ENCODE measurements at regions not wholly inside any gene's neighbourhood (a gene's known extent, or its start where the extent isn't known, plus 50 kb on each side); places are given as distances from the start of the nearest gene placed in this dataset.
"Not testable (repeated sequence)": the region's sequence is repeated elsewhere in the genome, so short reads cannot be mapped to it uniquely, and the experiment has no call there.

DNA sequence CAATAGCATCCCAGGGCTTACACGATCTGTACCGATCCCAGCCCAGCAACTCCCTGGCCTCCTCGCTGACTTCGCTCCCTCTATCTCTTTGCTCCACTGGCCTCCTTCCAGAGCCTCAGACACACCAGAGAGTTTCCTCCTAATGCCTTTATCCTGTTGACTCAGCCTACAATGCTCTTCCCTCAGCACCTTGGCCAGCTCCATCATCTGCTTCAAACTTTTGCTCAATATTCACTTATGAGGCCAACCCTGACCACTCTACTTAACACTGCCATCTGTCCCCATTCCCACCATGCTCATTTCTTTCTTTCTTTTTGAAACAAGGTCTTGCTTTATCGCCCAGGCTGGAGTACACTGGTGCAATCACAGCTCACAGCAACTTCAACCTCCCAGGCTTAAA is 180.9 kb downstream of the CEP170 start:
- DNase-seq (ENCODE audit: low spot score) = not testable (repeated sequence)

- not testable (repeated sequence) for DNase-seq (ENCODE audit: low spot score)
Measured at GRCh38 chr1:243067056-243067455, 188.0 kb downstream of the CEP170 start.

GRCh38 chr1:243061965-243062364 is 193.1 kb downstream of the CEP170 start:
- not testable (repeated sequence) for DNase-seq (ENCODE audit: low spot score)

- DNase-seq (ENCODE audit: low spot score) = not testable (repeated sequence)
Measured at GRCh38 chr1:243055510-243055909, 199.6 kb downstream of the CEP170 start.

GRCh38 chr1:243055091-243055490 is 200.0 kb downstream of the CEP170 start:
- DNase-seq (ENCODE audit: low spot score) = not testable (repeated sequence)

GRCh38 chr1:243054681-243055080 is 200.4 kb downstream of the CEP170 start:
- not testable (repeated sequence) for DNase-seq (ENCODE audit: low spot score)

DNA sequence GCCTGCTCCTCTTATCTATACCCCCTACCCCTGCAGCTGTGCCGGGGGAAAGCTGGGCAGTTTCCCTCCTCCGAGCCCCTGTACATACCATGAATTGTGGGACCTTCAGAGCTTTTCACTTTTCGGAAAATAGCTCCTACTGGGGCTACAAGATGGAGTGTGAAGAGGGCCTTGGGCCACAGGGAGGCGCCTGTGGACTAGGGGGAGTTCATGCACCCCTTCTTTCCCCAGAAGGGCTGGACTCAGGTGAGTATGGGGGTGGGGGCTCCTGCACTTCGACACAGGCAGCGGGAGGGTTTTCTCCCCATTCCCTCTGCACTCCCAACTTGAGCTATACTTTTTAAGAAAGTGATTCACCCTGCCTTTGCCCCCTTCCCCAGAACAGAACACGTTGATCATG is 202.0 kb downstream of the CEP170 start:
- not testable (repeated sequence) for DNase-seq (ENCODE audit: low spot score)

DNA sequence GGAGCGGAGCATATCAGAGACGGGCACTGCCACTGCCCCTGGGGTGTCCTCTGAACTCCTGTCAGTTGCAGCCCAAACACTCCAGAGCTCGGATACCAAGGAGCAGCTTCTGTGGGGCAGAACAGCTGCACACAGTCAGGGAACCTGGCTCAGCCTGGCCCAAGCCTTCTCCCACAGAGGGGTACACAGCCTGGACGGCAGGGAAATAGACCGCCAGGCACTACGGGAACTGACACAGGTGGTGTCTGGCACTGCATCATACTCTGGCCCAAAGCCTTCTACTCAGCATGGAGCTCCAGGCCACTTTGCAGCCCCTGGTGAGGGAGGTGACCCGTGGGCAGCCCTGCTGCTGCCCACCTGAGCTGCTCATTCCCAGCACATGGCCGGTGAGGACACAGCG is 204.5 kb downstream of the CEP170 start:
- DNase-seq (ENCODE audit: low spot score) = not testable (repeated sequence)

DNA sequence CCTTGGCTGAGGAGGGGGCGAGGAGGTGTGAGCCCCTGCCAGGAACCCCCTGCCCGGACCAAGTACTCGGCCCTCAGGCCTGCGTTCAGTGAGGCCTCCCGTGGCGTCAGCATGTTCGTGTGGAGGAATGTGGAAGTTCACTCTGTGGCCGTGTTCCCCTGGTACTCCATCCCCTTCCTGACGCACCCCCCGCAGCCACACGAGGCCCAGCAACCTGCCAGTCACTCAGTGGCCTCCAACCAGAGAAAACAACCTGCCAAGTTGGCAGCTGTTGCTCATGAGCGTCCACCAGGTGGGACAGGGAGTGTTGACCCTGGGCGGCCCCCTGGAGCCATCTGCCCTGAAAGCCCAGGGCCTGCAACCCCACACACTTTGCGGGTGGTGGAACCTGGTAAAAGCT is 205.4 kb downstream of the CEP170 start:
- not testable (repeated sequence) for DNase-seq (ENCODE audit: low spot score)

GRCh38 chr1:243021365-243021764 is 233.7 kb downstream of the CEP170 start:
- not testable (repeated sequence) for DNase-seq (ENCODE audit: low spot score)

DNA sequence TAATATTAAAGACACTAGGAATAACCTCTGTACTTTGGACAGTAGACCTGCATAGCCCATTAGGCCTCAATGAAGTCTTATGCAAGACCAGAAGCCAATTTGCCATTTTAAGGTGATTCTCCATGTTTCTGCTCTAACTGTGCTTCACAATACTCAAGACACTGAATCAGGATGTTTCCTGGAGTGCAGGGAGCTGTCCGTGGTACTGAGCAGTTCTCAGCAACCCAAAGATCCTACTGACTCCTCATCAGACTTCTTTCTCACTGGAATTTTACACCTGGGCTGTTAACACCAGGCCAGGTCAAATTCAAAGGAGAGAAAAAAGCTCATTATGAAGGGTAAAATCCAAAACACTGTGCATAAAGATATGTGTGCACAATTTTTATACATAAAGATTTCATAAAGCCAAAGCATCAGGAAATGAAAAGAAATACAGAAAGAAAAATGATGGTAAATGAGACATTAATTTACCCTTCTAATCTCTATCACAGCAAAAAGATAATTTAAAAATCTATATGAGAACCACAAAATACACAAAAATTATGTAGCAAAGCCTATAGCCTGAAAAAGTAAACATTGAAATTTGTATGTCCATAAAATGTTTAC is 235.9 kb downstream of the CEP170 start:
- not testable (repeated sequence) for DNase-seq (ENCODE audit: low spot score)

DNA sequence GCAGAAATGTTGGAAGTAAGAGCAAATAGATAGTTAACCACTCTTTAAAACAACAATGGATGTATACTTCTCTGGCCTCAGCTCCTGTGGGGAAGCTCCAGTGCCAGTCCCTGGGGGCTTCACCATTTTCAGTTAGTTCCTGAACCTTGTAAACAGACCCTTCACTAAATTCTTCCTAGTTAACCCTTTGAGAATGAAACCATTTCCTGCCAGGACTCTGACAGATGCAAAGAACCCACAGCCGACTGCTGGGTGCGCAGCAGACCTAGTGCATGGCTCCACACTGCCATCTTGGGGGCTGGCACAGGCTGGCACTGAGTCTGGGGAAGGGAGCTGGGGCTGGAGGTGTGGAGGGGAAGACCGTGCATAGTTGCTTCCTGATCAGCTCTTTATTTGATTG is 244.4 kb downstream of the CEP170 start:
- not testable (repeated sequence) for DNase-seq (ENCODE audit: low spot score)

DNA sequence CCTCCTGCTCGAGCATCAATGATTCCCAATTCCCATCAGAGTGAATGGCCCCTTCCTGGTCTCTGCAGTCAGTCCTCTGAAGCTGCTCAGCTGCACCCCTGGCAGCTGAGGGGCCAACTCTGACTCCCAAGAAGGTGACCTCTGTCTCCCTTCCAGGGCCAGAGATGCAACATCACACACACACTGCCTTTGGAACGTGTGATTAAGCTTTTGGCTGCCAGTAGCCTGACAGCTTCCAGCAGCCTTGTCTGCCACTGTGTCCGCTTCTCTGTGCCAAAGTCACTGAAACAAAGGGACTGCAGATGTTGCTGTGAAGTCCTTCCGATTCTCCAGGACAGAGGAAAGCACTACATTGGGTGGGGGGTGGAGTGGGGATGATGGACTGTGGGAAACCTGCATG is 254.1 kb downstream of the CEP170 start:
- not testable (repeated sequence) for DNase-seq (ENCODE audit: low spot score)

DNA sequence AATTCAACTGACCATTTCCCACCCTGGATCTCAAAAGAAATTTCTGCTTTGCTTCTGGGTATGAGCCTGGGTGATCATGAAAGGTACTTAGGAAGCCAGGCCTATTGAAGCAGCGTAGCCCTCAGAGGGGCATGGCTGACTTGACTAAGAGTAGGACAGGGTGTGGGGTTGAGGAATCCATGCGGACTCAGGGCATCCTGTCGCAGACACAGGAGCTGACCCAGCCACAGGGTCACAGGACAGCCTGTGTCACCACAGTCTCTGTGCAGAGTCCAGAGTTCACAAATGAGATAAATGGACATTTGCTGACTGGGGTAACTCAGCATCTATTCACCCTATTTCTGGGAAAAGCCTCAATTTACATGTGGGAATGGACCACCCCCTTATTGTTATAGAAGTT is 262.3 kb downstream of the CEP170 start:
- DNase-seq (ENCODE audit: low spot score) = not testable (repeated sequence)

DNA sequence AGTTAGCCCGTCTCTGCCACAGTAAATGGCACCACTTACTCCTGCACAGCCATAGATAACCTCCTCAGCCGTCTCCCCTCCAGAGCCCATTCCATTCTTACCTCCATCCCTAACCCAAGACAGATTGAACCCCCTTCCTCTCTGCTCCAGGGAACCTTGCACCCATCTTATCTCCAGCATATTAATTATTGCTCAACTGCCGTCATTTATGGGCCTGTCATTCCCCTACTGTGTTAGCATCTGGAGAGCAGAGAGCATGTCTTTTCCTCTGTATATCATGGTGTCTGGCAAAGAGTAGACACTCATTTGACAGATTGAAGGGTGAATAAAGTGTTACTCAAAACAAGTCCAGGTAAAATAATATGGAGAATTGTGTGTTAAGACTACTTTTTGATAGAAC is 270.0 kb downstream of the CEP170 start:
- not testable (repeated sequence) for DNase-seq (ENCODE audit: low spot score)

GRCh38 chr1:242973341-242973740 is 281.7 kb downstream of the CEP170 start:
- not testable (repeated sequence) for DNase-seq (ENCODE audit: low spot score)

DNA sequence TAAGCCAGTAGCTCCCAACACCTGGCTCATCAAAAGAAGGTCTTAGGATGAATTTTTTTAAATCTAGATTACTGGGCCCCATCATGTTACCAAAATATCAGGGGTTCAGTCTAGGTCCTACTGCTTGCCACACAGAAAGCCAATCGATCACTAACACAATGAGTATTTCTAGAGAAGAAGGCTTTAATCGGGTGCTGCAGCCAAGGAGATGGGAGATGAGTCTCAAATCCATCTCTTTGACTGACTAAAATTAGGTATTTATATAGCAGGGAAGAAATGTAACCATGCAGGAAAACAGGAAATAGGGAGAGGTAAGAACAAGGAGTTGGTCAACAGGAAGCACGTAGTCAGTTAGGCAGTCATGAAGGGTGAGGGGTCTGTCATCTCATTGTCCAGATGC is 288.2 kb downstream of the CEP170 start:
- DNase-seq (ENCODE audit: low spot score) = no peak

DNA sequence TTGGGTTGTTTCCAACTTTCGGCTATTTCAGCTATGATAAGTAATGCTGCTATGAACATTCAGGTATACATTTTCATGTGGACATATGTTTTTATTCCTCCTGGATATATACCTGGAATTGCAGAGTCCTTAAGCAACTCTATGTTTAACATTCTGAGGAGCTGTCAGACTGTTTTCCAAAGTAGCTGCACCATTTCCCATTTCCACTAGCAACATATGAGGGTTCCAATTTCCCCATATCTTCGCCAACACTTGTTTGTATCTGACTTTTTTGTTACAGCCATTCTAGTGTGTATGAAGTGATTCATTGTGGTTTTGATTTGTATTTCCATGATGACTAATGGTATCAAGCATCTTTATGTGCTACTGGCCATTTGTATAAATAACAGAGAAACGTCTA is 295.7 kb downstream of the CEP170 start:
- DNase-seq (ENCODE audit: low spot score) = not testable (repeated sequence)

DNA sequence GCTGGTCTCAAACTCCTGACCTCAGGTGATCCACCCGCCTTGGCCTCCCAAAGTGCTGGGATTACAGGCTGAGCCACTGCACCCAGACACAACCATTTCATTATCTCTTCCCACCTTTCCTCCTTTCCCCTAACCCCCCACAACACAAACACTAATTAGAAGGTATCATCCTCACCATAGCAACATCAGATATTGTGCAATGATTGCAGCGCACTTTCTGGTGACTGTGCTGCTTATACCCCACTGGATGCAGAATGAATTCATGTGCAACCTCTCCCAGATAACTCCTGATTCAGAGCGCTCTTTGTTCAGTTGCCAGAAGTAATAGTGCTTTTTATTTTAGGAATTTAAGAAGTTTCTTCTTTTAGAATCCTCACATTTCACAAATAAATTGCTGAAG is 300.1 kb downstream of the CEP170 start:
- not testable (repeated sequence) for DNase-seq (ENCODE audit: low spot score)

- no peak for DNase-seq (ENCODE audit: low spot score)
Measured at GRCh38 chr1:242946206-242946605, 308.9 kb downstream of the CEP170 start.

DNA sequence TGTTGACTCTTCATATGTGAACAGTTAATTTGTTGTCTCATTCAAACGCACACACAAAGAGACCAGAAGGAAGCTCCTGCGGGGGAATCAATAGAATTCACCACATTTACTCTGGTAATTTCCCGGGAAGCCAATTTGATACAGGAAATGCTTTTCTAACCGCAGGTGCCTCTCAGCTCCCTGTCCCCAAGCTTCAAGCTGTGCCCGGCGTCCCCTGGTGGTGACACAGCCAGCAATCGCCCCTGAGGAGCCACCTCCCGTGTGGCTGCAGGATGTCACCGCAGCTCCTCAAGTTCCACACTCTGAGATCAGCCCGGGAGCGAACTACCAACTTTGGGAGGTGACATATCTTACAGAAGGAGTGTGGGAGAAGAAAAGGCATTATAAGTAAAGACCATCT is 318.4 kb downstream of the CEP170 start:
- not testable (repeated sequence) for DNase-seq (ENCODE audit: low spot score)

GRCh38 chr1:242924717-242925116 is 330.4 kb downstream of the CEP170 start:
- DNase-seq (ENCODE audit: low spot score) = not testable (repeated sequence)

GRCh38 chr1:242923603-242924002 is 331.5 kb downstream of the CEP170 start:
- not testable (repeated sequence) for DNase-seq (ENCODE audit: low spot score)

DNA sequence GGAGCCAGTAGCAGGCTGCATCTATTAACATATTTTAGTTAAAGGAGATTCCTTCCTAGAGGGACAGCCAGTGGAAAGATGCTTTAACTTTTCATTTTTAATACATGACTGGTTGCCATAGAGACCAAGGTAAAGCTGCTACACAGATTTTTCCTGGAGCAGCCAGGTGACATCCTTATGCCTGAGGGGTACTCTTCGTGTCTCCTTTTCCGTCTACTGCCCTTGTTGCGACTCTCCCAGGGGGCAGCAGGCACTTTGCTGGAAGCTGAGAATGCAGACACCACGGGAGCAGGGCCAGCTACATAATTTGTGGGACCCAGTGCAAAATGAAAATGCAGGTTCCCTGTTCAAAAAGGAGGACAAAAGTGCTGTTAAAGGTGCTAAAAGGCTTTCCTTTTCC is 340.4 kb downstream of the CEP170 start:
- DNase-seq (ENCODE audit: low spot score) = not testable (repeated sequence)

Measured in A172 (cell line).